ENCODE measurements at regions not wholly inside any gene's neighbourhood (a gene's known extent, or its start where the extent isn't known, plus 50 kb on each side); places are given as distances from the start of the nearest gene placed in this dataset.

DNA sequence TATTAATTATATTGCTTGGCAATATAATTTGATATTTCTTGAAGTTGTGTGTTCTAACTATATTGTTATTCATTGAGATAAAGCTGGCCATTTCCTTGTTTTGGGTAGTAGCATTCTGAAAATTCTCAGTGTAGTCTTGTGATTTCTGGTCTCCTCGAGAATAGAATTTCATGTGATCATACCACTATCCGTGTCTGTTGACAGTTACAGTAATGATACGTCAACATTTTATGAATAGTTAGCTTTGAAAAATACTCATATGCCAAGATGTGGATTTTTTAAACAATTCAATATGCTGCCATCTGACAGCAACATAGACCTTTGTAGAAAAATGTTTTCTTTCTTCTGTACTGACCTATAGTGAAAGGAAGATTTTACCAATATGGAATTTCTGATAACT, 723.7 kb upstream of the SLC35B3 start:
- H3K9ac ChIP-seq (ENCODE audit: low read length), result no peak overlapping the region
- ATAC-seq (no peak), DNase-seq (ENCODE audit: low read depth, low spot score) (no peak)
- no peaks in the 10 kb centered on the region for H3K9me2 ChIP-seq (ENCODE audit: insufficient read depth)
- TF ChIP-seq, protein P1, sequence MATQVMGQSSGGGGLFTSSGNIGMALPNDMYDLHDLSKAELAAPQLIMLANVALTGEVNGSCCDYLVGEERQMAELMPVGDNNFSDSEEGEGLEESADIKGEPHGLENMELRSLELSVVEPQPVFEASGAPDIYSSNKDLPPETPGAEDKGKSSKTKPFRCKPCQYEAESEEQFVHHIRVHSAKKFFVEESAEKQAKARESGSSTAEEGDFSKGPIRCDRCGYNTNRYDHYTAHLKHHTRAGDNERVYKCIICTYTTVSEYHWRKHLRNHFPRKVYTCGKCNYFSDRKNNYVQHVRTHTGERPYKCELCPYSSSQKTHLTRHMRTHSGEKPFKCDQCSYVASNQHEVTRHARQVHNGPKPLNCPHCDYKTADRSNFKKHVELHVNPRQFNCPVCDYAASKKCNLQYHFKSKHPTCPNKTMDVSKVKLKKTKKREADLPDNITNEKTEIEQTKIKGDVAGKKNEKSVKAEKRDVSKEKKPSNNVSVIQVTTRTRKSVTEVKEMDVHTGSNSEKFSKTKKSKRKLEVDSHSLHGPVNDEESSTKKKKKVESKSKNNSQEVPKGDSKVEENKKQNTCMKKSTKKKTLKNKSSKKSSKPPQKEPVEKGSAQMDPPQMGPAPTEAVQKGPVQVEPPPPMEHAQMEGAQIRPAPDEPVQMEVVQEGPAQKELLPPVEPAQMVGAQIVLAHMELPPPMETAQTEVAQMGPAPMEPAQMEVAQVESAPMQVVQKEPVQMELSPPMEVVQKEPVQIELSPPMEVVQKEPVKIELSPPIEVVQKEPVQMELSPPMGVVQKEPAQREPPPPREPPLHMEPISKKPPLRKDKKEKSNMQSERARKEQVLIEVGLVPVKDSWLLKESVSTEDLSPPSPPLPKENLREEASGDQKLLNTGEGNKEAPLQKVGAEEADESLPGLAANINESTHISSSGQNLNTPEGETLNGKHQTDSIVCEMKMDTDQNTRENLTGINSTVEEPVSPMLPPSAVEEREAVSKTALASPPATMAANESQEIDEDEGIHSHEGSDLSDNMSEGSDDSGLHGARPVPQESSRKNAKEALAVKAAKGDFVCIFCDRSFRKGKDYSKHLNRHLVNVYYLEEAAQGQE (IDR thresholded peaks at IDR 0.05; ENCODE audit: low read depth), result no peak
- no TSS peak for BruUV-seq (replicated peaks)
- H3K36me3 ChIP-seq (ENCODE audit: control insufficient read depth in 1 of 2, insufficient read depth in 2 of 2, low read length in 2 of 2), result no peaks in the 10 kb centered on the region
- intact Hi-C loops (cut with micrococcal nuclease), result no loop called here
- H3K4me3 ChIP-seq (replicated peaks in 1 of 2; ENCODE audit: low read depth in 1 of 2, low read length in 2 of 2), result no peak overlapping the region
- no peaks in the 10 kb centered on the region for H3K27me3 ChIP-seq (ENCODE audit: insufficient read depth, low read length)
- ChIA-PET RAD21 (ENCODE audit: low non-redundant PET in 1 of 2, low total read pairs in 2 of 2, uncharacterized antibody in 2 of 2, unreplicated experiment in 2 of 2) (no interaction called here), CTCF (no interaction called here), POLR2A (no interaction called here)
- no peak overlapping the region for H3K4me2 ChIP-seq (ENCODE audit: low read length)
- H3K79me2 ChIP-seq (ENCODE audit: insufficient read depth, low read length), result no peaks in the 10 kb centered on the region
- no peaks in the 10 kb centered on the region for H3K4me1 ChIP-seq (ENCODE audit: control insufficient read depth in 1 of 2, insufficient read depth in 2 of 2, low read length in 2 of 2)
- H2AFZ ChIP-seq (ENCODE audit: low read depth, low read length, poor library complexity, severe bottlenecking), result no peak overlapping the region
- no peak overlapping the region for H3K27ac ChIP-seq (ENCODE audit: low read depth, low read length)
- H3K9me3 ChIP-seq (ENCODE audit: control insufficient read depth in 1 of 2, insufficient read depth in 1 of 2, low read depth in 1 of 2, low read length in 2 of 2), result no peaks in the 10 kb centered on the region
- no peaks in the 10 kb centered on the region for H4K20me1 ChIP-seq (ENCODE audit: insufficient read depth)

DNA sequence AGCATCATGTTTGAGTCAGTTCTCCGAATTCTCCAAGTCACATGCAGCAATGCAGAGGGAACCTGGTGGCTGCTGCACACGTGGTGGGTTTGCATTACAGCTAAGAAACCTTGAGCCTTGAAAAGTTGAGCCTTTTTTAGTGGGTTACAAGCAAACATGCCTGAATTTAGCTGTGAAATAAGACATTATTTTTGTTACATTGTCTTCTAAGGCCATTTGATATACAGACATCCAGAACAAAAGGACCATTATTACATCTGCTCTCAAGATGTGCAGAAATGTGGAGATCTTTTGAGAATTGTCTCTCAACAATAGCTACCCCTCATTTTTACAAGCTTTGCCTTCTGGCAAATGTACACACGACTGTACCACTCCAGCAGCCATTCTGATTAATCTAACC, 720.5 kb upstream of the SLC35B3 start:
- BruUV-seq (replicated peaks), result no TSS peak
- H3K9me2 ChIP-seq (ENCODE audit: insufficient read depth), result no peaks in the 10 kb centered on the region
- no peaks in the 10 kb centered on the region for H3K27me3 ChIP-seq (ENCODE audit: insufficient read depth, low read length)
- intact Hi-C loops (cut with micrococcal nuclease), result no loop called here
- H3K9ac ChIP-seq (ENCODE audit: low read length), result no peak overlapping the region
- ATAC-seq (no peak), DNase-seq (ENCODE audit: low read depth, low spot score) (no peak)
- ChIA-PET POLR2A (no interaction called here), RAD21 (ENCODE audit: low non-redundant PET in 1 of 2, low total read pairs in 2 of 2, uncharacterized antibody in 2 of 2, unreplicated experiment in 2 of 2) (no interaction called here), CTCF (no interaction called here)
- no peaks in the 10 kb centered on the region for H3K36me3 ChIP-seq (ENCODE audit: control insufficient read depth in 1 of 2, insufficient read depth in 2 of 2, low read length in 2 of 2)
- no peaks in the 10 kb centered on the region for H3K4me1 ChIP-seq (ENCODE audit: control insufficient read depth in 1 of 2, insufficient read depth in 2 of 2, low read length in 2 of 2)
- H3K9me3 ChIP-seq (ENCODE audit: control insufficient read depth in 1 of 2, insufficient read depth in 1 of 2, low read depth in 1 of 2, low read length in 2 of 2), result no peaks in the 10 kb centered on the region
- no peaks in the 10 kb centered on the region for H4K20me1 ChIP-seq (ENCODE audit: insufficient read depth)
- no peaks in the 10 kb centered on the region for H3K79me2 ChIP-seq (ENCODE audit: insufficient read depth, low read length)
- H3K4me3 ChIP-seq (replicated peaks in 1 of 2; ENCODE audit: low read depth in 1 of 2, low read length in 2 of 2), result no peak overlapping the region
- H3K4me2 ChIP-seq (ENCODE audit: low read length), result no peak overlapping the region
- no peak overlapping the region for H3K27ac ChIP-seq (ENCODE audit: low read depth, low read length)
- no peak overlapping the region for H2AFZ ChIP-seq (ENCODE audit: low read depth, low read length, poor library complexity, severe bottlenecking)
- TF ChIP-seq, protein P2, sequence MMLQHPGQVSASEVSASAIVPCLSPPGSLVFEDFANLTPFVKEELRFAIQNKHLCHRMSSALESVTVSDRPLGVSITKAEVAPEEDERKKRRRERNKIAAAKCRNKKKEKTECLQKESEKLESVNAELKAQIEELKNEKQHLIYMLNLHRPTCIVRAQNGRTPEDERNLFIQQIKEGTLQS (IDR thresholded peaks at IDR 0.05), result no peak
- TF ChIP-seq EZH2phosphoT487 (IDR thresholded peaks at IDR 0.05; ENCODE audit: borderline replicate concordance) (no peak), EZH2 (IDR thresholded peaks at IDR 0.05) (no peak), SIN3A (IDR thresholded peaks at IDR 0.05; ENCODE audit: low read depth) (no peak), ELF1 (IDR thresholded peaks at IDR 0.05; ENCODE audit: borderline replicate concordance, low read depth) (no peak), YY1 (IDR thresholded peaks at IDR 0.05; ENCODE audit: extremely low read depth, insufficient replicate concordance, low read depth, low read length) (no peak), ZNF274 (IDR thresholded peaks at IDR 0.05; ENCODE audit: low read depth, low read length) (no peak), SP1 (IDR thresholded peaks at IDR 0.05; ENCODE audit: low read depth) (no peak), CBX3 (IDR thresholded peaks at IDR 0.05; ENCODE audit: low read depth) (no peak), RAD21 (IDR thresholded peaks at IDR 0.05; ENCODE audit: low read depth) (no peak), TCF7L2 (IDR thresholded peaks at IDR 0.05; ENCODE audit: borderline replicate concordance, extremely low read depth, insufficient read depth, insufficient read length) (no peak), EGR1 (IDR thresholded peaks at IDR 0.05; ENCODE audit: low read depth) (no peak), POLR2AphosphoS5 (IDR thresholded peaks at IDR 0.05; ENCODE audit: low read depth, low read length) (no peak), CEBPB (IDR thresholded peaks at IDR 0.05; ENCODE audit: low read depth) (no peak), JUND (IDR thresholded peaks at IDR 0.05) (no peak)
- TF ChIP-seq, protein P3, sequence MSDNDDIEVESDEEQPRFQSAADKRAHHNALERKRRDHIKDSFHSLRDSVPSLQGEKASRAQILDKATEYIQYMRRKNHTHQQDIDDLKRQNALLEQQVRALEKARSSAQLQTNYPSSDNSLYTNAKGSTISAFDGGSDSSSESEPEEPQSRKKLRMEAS (IDR thresholded peaks at IDR 0.05), result no peak
